ENCODE measurements at regions not wholly inside any gene's neighbourhood (a gene's known extent, or its start where the extent isn't known, plus 50 kb on each side); places are given as distances from the start of the nearest gene placed in this dataset.

GRCh38 chr6:170080169-170080827 lies 210.6 kb downstream of the DLL1 start:
- H3K9ac ChIP-seq (ENCODE audit: low read depth in 1 of 2, low read length in 2 of 2): no peak overlapping the region
- H3K27me3 ChIP-seq (ENCODE audit: control insufficient read depth in 1 of 2, insufficient read depth in 2 of 2, low read length in 2 of 2): peaks cover 0 to 3% of the 10 kb centered on the region in 2 donors
- no peaks in the 10 kb centered on the region for H3K4me1 ChIP-seq (ENCODE audit: control insufficient read depth in 1 of 2, insufficient read depth in 2 of 2, low read length in 2 of 2)
- no peak overlapping the region for H3K27ac ChIP-seq (ENCODE audit: low read depth, low read length)
- no peaks in the 10 kb centered on the region for H3K36me3 ChIP-seq (ENCODE audit: control insufficient read depth in 1 of 2, insufficient read depth in 2 of 2, low read length in 2 of 2)
- no peaks in the 10 kb centered on the region for H3K9me3 ChIP-seq (ENCODE audit: control insufficient read depth in 1 of 2, low read length in 2 of 2)
- H3K4me3 ChIP-seq (ENCODE audit: low read depth in 1 of 2, low read length in 2 of 2): no peak overlapping the region

DNA sequence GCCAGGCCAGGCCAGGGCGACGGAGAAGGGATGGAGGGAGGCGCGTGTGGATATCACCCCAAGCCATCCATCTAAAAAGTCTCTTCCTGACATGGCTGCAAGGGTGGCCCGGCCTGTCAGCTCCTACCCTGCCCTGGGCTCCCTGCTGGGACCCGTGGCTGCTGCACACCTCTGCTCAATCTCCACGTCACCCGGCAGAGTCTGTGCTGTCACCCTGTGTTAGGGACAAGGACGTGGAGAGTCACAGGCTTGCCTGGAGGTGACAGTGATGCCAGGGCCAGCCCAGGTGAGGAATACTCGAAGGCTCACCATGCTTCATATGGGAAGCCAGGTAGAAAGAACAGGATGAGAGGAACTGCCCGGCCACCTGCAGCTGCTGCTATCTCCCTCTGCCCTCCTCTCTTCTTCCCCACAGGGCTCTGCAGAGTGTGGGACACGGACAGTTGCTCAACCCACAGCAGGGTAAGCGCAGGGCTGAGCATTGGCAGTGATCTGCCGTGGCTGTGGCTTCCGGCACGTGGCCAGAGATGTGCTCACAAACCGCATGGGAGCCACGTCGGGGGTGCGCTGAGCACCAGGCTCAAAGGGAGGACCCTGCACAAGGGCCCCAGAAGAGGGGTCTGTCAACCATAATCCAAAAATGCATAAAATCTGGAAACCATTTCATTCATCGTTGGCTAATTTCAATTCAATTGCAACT lies 214.3 kb downstream of the DLL1 start:
- peaks cover 0 to 3% of the 10 kb centered on the region in 2 donors for H3K27me3 ChIP-seq (ENCODE audit: control insufficient read depth in 1 of 2, insufficient read depth in 2 of 2, low read length in 2 of 2)

DNA sequence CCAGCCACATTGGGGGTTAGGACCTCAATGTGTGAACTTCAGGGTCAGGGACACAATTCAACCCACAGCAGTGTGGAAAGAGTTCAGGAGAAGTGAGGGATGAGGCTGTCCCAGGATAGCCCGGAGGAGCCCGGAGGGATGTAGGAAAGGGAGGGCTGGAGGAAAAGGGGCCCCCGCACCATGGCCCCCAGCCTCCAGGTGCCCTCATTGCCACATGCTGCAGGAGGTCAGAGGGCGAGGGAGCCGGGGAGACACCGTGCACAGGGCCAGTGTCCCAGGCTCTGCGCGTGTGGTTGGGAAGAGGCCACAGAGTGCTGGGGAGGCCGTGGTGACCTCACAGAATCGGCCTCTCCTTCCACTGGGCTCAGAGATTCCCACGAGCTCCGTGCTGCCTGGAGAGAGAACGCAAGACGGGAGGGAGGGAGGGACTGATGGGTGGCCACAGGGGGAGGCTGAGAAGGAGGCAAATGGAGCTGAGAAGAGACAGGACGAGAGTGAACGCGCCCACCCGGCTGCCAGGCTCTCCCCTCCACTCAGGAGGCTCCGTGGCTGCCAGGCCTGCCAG lies 215.1 kb downstream of the DLL1 start:
- H3K9me3 ChIP-seq (ENCODE audit: control insufficient read depth in 1 of 2, low read length in 2 of 2): no peaks in the 10 kb centered on the region
- no peak overlapping the region for H3K9ac ChIP-seq (ENCODE audit: low read depth in 1 of 2, low read length in 2 of 2)
- H3K4me1 ChIP-seq (ENCODE audit: control insufficient read depth in 1 of 2, insufficient read depth in 2 of 2, low read length in 2 of 2): no peaks in the 10 kb centered on the region
- H3K36me3 ChIP-seq (ENCODE audit: control insufficient read depth in 1 of 2, insufficient read depth in 2 of 2, low read length in 2 of 2): no peaks in the 10 kb centered on the region
- peaks cover 0 to 3% of the 10 kb centered on the region in 2 donors for H3K27me3 ChIP-seq (ENCODE audit: control insufficient read depth in 1 of 2, insufficient read depth in 2 of 2, low read length in 2 of 2)
- H3K4me3 ChIP-seq (ENCODE audit: low read depth in 1 of 2, low read length in 2 of 2): no peak overlapping the region
- H3K27ac ChIP-seq (ENCODE audit: low read depth, low read length): no peak overlapping the region

More for the DNA sequence above, 214.3 kb downstream of the DLL1 start:
- no peaks in the 10 kb centered on the region for H3K9me3 ChIP-seq (ENCODE audit: control insufficient read depth in 1 of 2, low read length in 2 of 2)
- no peaks in the 10 kb centered on the region for H3K4me1 ChIP-seq (ENCODE audit: control insufficient read depth in 1 of 2, insufficient read depth in 2 of 2, low read length in 2 of 2)
- no peak overlapping the region for H3K4me3 ChIP-seq (ENCODE audit: low read depth in 1 of 2, low read length in 2 of 2)
- no peak overlapping the region for H3K9ac ChIP-seq (ENCODE audit: low read depth in 1 of 2, low read length in 2 of 2)
- no peaks in the 10 kb centered on the region for H3K36me3 ChIP-seq (ENCODE audit: control insufficient read depth in 1 of 2, insufficient read depth in 2 of 2, low read length in 2 of 2)
- H3K27ac ChIP-seq (ENCODE audit: low read depth, low read length): no peak overlapping the region

DNA sequence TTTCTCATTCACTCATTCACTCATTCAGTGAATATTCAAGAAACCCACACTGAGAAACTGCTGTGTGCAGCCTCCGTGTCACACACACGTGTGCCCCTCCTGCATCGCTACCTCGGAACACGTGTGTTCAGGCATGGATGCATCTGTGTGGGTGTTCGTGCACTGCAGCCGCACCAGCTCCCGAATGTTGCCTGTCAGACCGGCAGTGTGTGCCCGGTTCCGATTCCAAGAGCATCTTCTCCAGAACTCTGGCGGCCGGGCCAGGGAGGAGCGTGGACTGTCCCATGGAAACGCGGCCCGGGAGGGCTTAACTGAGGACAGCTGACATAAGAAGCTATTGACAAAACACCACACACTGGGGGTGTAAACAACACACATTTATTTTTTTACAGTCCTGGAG lies 216.0 kb downstream of the DLL1 start:
- H3K9ac ChIP-seq (ENCODE audit: low read depth in 1 of 2, low read length in 2 of 2): no peak overlapping the region
- H3K4me1 ChIP-seq (ENCODE audit: control insufficient read depth in 1 of 2, insufficient read depth in 2 of 2, low read length in 2 of 2): no peaks in the 10 kb centered on the region
- no peak overlapping the region for H3K4me3 ChIP-seq (ENCODE audit: low read depth in 1 of 2, low read length in 2 of 2)
- no peak overlapping the region for H3K27ac ChIP-seq (ENCODE audit: low read depth, low read length)
- H3K36me3 ChIP-seq (ENCODE audit: control insufficient read depth in 1 of 2, insufficient read depth in 2 of 2, low read length in 2 of 2): no peaks in the 10 kb centered on the region
- no peaks in the 10 kb centered on the region for H3K9me3 ChIP-seq (ENCODE audit: control insufficient read depth in 1 of 2, low read length in 2 of 2)
- H3K27me3 ChIP-seq (ENCODE audit: control insufficient read depth in 1 of 2, insufficient read depth in 2 of 2, low read length in 2 of 2): no peaks in the 10 kb centered on the region

DNA sequence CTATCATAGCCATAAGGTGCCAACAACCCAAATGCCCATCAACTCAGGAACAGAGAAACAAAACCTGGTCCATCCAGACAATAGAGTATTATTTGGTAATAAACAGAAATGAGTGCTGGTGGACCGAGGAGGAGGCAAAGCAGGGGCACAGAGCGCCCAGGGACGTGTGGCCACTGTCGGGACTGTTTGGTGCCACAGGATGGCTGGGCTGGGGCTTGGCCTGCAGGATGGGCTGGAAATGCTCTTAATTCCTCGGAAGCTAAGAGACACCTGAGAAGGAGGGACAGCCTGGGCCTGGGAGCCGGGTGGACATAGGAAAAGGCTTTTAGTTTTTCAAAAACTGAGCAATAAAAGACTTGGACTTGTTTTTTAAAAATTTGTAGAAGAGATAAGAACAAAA lies 216.4 kb downstream of the DLL1 start:
- Histone ChIP-seq H3K9me3 (ENCODE audit: control insufficient read depth in 1 of 2, low read length in 2 of 2) (peaks cover 0 to 2% of the 10 kb centered on the region in 2 donors), H3K36me3 (ENCODE audit: control insufficient read depth in 1 of 2, insufficient read depth in 2 of 2, low read length in 2 of 2) (no peaks in the 10 kb centered on the region), H3K27ac (ENCODE audit: low read depth, low read length) (no peak overlapping the region), H3K27me3 (ENCODE audit: control insufficient read depth in 1 of 2, insufficient read depth in 2 of 2, low read length in 2 of 2) (no peaks in the 10 kb centered on the region), H3K9ac (ENCODE audit: low read depth in 1 of 2, low read length in 2 of 2) (no peak overlapping the region), H3K4me3 (ENCODE audit: low read depth in 1 of 2, low read length in 2 of 2) (no peak overlapping the region), H3K4me1 (ENCODE audit: control insufficient read depth in 1 of 2, insufficient read depth in 2 of 2, low read length in 2 of 2) (no peaks in the 10 kb centered on the region)

GRCh38 chr6:170073846-170074245 lies 217.0 kb downstream of the DLL1 start:
- H3K9ac ChIP-seq (ENCODE audit: low read depth in 1 of 2, low read length in 2 of 2): no peak overlapping the region
- H3K9me3 ChIP-seq (ENCODE audit: control insufficient read depth in 1 of 2, low read length in 2 of 2): peaks cover 0 to 6% of the 10 kb centered on the region in 2 donors
- H3K4me3 ChIP-seq (ENCODE audit: low read depth in 1 of 2, low read length in 2 of 2): no peak overlapping the region
- no peaks in the 10 kb centered on the region for H3K4me1 ChIP-seq (ENCODE audit: control insufficient read depth in 1 of 2, insufficient read depth in 2 of 2, low read length in 2 of 2)
- no peaks in the 10 kb centered on the region for H3K36me3 ChIP-seq (ENCODE audit: control insufficient read depth in 1 of 2, insufficient read depth in 2 of 2, low read length in 2 of 2)
- no peak overlapping the region for H3K27ac ChIP-seq (ENCODE audit: low read depth, low read length)
- H3K27me3 ChIP-seq (ENCODE audit: control insufficient read depth in 1 of 2, insufficient read depth in 2 of 2, low read length in 2 of 2): no peaks in the 10 kb centered on the region

DNA sequence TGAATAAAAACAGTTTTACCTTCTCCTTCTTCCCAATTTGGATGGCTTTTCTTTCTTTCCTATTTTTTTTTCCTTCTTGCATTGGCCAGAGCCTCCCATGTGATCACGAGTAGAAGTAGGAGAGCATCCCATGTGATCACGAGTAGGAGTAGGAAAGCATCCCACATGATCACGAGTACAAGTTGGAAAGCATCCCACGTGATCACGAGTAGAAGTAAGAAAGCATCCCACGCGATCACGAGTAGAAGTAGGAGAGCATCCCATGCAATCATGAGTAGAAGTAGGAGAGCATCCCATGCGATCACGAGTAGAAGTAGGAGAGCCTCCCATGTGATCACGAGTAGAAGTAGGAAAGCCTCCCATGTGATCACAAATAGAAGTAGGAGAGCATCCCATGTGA lies 218.6 kb downstream of the DLL1 start:
- Histone ChIP-seq H3K4me1 (ENCODE audit: control insufficient read depth in 1 of 2, insufficient read depth in 2 of 2, low read length in 2 of 2) (no peaks in the 10 kb centered on the region), H3K27me3 (ENCODE audit: control insufficient read depth in 1 of 2, insufficient read depth in 2 of 2, low read length in 2 of 2) (no peaks in the 10 kb centered on the region), H3K9ac (ENCODE audit: low read depth in 1 of 2, low read length in 2 of 2) (no peak overlapping the region), H3K9me3 (ENCODE audit: control insufficient read depth in 1 of 2, low read length in 2 of 2) (peaks cover 0 to 6% of the 10 kb centered on the region in 2 donors), H3K27ac (ENCODE audit: low read depth, low read length) (no peak overlapping the region), H3K4me3 (ENCODE audit: low read depth in 1 of 2, low read length in 2 of 2) (no peak overlapping the region), H3K36me3 (ENCODE audit: control insufficient read depth in 1 of 2, insufficient read depth in 2 of 2, low read length in 2 of 2) (no peaks in the 10 kb centered on the region)

GRCh38 chr6:170069611-170070010 lies 221.3 kb downstream of the DLL1 start:
- H3K36me3 ChIP-seq (ENCODE audit: control insufficient read depth in 1 of 2, insufficient read depth in 2 of 2, low read length in 2 of 2): no peaks in the 10 kb centered on the region
- H3K4me3 ChIP-seq (ENCODE audit: low read depth in 1 of 2, low read length in 2 of 2): no peak overlapping the region
- H3K9me3 ChIP-seq (ENCODE audit: control insufficient read depth in 1 of 2, low read length in 2 of 2): peaks cover 0 to 6% of the 10 kb centered on the region in 2 donors

GRCh38 chr6:170068496-170068895 lies 222.4 kb downstream of the DLL1 start:
- H3K4me3 ChIP-seq (ENCODE audit: low read depth in 1 of 2, low read length in 2 of 2): no peak overlapping the region
- no peaks in the 10 kb centered on the region for H3K36me3 ChIP-seq (ENCODE audit: control insufficient read depth in 1 of 2, insufficient read depth in 2 of 2, low read length in 2 of 2)
- no peak overlapping the region for H3K9ac ChIP-seq (ENCODE audit: low read depth in 1 of 2, low read length in 2 of 2)
- peaks cover 0 to 6% of the 10 kb centered on the region in 2 donors for H3K9me3 ChIP-seq (ENCODE audit: control insufficient read depth in 1 of 2, low read length in 2 of 2)
- H3K27ac ChIP-seq (ENCODE audit: low read depth, low read length): no peak overlapping the region
- H3K27me3 ChIP-seq (ENCODE audit: control insufficient read depth in 1 of 2, insufficient read depth in 2 of 2, low read length in 2 of 2): no peaks in the 10 kb centered on the region
- no peaks in the 10 kb centered on the region for H3K4me1 ChIP-seq (ENCODE audit: control insufficient read depth in 1 of 2, insufficient read depth in 2 of 2, low read length in 2 of 2)

More at GRCh38 chr6:170069611-170070010, 221.3 kb downstream of the DLL1 start:
- H3K27me3 ChIP-seq (ENCODE audit: control insufficient read depth in 1 of 2, insufficient read depth in 2 of 2, low read length in 2 of 2): no peaks in the 10 kb centered on the region
- H3K27ac ChIP-seq (ENCODE audit: low read depth, low read length): no peak overlapping the region
- H3K9ac ChIP-seq (ENCODE audit: low read depth in 1 of 2, low read length in 2 of 2): no peak overlapping the region
- no peaks in the 10 kb centered on the region for H3K4me1 ChIP-seq (ENCODE audit: control insufficient read depth in 1 of 2, insufficient read depth in 2 of 2, low read length in 2 of 2)

GRCh38 chr6:170067923-170068360 lies 222.9 kb downstream of the DLL1 start:
- H3K36me3 ChIP-seq (ENCODE audit: control insufficient read depth in 1 of 2, insufficient read depth in 2 of 2, low read length in 2 of 2): no peaks in the 10 kb centered on the region
- H3K27ac ChIP-seq (ENCODE audit: low read depth, low read length): no peak overlapping the region
- H3K9me3 ChIP-seq (ENCODE audit: control insufficient read depth in 1 of 2, low read length in 2 of 2): peaks cover 0 to 6% of the 10 kb centered on the region in 2 donors
- H3K9ac ChIP-seq (ENCODE audit: low read depth in 1 of 2, low read length in 2 of 2): no peak overlapping the region
- no peaks in the 10 kb centered on the region for H3K4me1 ChIP-seq (ENCODE audit: control insufficient read depth in 1 of 2, insufficient read depth in 2 of 2, low read length in 2 of 2)
- no peaks in the 10 kb centered on the region for H3K27me3 ChIP-seq (ENCODE audit: control insufficient read depth in 1 of 2, insufficient read depth in 2 of 2, low read length in 2 of 2)
- H3K4me3 ChIP-seq (ENCODE audit: low read depth in 1 of 2, low read length in 2 of 2): no peak overlapping the region

All from duodenal mucosa (tissue), 2 donors.